SK-N-MC (cell line): ENCODE measurements at regions not wholly inside any gene's neighbourhood (a gene's known extent, or its start where the extent isn't known, plus 50 kb on each side); places are given as distances from the start of the nearest gene placed in this dataset.

Experiments
- FOXP2 ChIP-seq: optimal IDR thresholded peaks from 2 replicates; pipeline ENCODE3; 2011; ENCODE audit warnings: mild to moderate bottlenecking, moderate library complexity; ENCODE audit not compliant: insufficient read depth; ENCODE audit errors: extremely low read length, control extremely low read depth
- POLR2AphosphoS5 ChIP-seq: IDR thresholded peaks from 2 replicates; pipeline ENCODE4 v1.6.1; 2012; ENCODE audit warnings: mild to moderate bottlenecking, low read depth, low read length, borderline replicate concordance

- TF ChIP-seq FOXP2 (no peak), POLR2AphosphoS5 (no peak)
Measured at GRCh38 chr1:14149431-14149830, 449.1 kb upstream of the KAZN start.
